Pons (tissue), 1 donor: ENCODE measurements at regions not wholly inside any gene's neighbourhood (a gene's known extent, or its start where the extent isn't known, plus 50 kb on each side); places are given as distances from the start of the nearest gene placed in this dataset.
"Not testable (repeated sequence)": the region's sequence is repeated elsewhere in the genome, so short reads cannot be mapped to it uniquely, and the experiment has no call there.

Experiments
- DNase-seq: peaks from one replicate; pipeline ENCODE4 v3.0.0-alpha.2; 2016; ENCODE audit warnings: low spot score

- DNase-seq, result no peak
Measured at GRCh38 chrX:122566401-122566800, 617.7 kb upstream of the GRIA3 start.

GRCh38 chrX:122567911-122568310, 616.2 kb upstream of the GRIA3 start:
- no peak for DNase-seq

GRCh38 chrX:122572461-122572860, 611.6 kb upstream of the GRIA3 start:
- DNase-seq, result no peak

DNA sequence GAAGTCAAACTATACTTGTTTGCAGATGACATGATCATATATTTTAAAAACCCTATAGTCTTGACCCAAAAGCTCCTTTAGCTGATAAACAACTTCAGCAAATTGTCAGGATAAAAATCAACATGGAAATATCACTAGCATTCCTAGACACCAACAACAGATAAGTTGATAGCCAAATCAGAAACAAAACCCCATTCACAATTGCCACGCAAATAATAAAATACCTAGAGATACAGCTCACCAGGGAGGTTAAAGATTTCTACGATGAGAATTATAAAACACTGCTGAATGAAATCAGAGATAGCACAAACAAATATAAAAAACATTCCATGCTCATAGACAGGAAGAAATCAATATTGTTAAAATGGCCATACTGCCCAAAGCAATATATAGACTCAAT, 605.0 kb upstream of the GRIA3 start:
- DNase-seq, result no peak

- no peak for DNase-seq
Measured at GRCh38 chrX:122579526-122579925, 604.6 kb upstream of the GRIA3 start.

- no peak for DNase-seq
Measured at GRCh38 chrX:122582280-122582974, 601.7 kb upstream of the GRIA3 start.

DNA sequence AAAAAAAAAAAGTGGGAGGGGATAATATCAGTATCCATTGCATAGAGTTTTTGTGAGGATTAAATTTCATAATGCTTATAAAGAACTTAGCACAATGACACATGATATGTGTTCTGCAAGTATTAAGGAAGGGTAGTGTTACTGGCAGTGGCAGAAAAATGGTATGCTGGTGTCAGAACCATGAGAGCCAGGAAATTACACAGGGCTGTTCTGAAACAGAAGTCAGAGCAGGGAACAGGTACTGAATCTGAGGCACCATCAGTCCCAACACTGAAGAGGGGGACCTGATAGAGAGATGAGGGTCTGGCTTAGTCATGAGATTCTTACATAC, 601.1 kb upstream of the GRIA3 start:
- DNase-seq, result no peak

- no peak for DNase-seq
Measured at GRCh38 chrX:122583551-122583950, 600.5 kb upstream of the GRIA3 start.

DNA sequence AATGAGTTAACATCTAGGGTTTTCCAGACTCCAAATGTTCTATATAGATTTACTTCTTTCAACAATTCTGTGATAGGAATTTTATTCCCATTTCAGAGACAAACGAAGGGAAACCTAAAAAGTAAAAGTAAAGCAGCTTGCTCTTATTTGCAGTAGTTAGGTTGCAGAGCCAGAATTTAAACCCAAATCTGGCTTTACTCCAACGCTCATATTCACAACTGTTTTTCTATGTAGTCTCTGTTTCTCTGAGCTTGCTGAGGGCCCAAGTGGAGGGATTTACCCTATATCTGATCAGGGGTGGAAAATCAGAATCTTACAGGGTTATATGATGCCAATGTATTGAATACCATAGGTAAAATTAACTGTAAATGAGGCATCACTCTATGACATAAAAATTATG, 599.1 kb upstream of the GRIA3 start:
- DNase-seq, result no peak

GRCh38 chrX:122586831-122587230, 597.2 kb upstream of the GRIA3 start:
- no peak for DNase-seq

DNA sequence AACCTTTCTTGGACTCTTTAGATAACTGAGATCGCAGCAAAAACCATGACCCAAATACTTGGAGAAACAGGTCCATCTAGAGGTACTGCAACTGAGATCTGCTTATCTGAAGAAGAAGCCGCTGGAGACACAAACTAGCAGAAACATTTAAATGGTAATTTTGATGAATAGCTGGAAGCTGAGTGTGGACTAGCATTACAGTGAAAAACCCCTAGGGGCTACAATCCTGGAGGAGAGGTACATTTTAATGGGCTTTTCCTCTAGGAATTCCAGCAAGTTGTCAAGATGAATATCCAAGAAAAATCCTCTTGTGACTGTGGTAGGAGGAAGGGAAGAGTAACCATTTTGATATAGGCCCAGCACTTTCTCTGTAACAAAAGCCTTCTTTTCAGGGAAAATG, 592.5 kb upstream of the GRIA3 start:
- no peak for DNase-seq

GRCh38 chrX:122596998-122597397, 587.1 kb upstream of the GRIA3 start:
- DNase-seq, result no peak

- peak; percentile 15 for DNase-seq
Measured at GRCh38 chrX:122622795-122623194, 561.3 kb upstream of the GRIA3 start.

GRCh38 chrX:122625239-122625638, 558.8 kb upstream of the GRIA3 start:
- DNase-seq, result no peak

DNA sequence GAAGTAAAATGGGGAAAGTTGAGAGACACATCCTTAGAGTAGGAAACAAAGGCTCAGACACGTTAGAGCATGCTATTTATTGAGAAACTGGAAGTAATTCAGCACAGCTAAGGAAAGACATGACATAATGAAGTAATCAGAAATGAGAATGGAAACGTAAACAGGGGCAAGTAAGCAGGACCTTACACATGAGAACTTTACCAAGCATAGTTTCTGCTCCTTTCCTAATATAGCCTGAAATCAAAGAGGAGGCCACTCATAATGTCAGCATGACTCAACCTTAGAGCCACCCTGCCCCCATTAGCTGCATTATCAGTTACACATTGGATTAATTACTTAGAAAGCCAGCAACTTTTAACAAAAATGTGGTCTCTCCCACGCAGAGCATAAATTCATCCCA, 558.3 kb upstream of the GRIA3 start:
- DNase-seq, result no peak

DNA sequence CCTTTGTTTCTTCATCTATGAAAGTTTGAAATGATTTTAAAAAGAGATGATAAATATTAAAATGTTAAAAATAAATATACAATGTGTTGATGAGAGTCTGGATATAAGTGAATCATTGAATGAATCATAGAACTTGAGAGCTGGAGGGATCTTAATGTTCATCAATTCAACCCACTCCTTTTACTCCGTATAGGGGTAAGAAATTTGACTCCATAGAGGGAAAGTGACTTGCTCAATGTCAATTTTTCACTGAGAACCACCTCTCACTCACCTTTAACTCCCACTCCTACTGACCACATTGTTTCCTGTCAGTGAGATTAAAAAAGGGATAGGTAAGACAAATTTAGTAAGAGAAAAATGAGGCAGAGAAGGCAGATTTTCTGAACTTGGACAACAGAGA, 557.2 kb upstream of the GRIA3 start:
- no peak for DNase-seq

DNA sequence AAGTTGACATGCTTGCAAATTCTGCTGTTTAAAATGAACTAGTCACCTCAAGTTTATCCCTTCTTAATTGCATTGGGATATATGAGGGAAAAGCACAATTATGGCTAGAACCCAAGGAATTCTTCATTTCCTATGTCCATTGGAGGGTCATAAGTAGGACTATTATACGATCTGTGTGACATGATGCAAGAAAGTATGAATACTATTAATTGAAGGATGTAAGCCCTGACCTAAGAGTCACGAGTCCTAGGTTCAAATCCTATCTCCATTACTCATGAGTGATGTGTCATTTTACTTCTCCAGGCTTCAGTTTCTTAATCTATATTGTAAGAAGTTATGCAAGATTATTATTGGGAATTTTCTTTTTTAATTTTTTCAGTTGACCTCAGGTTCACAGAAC, 542.9 kb upstream of the GRIA3 start:
- DNase-seq, result no peak

GRCh38 chrX:122641826-122642225, 542.3 kb upstream of the GRIA3 start:
- DNase-seq, result no peak

DNA sequence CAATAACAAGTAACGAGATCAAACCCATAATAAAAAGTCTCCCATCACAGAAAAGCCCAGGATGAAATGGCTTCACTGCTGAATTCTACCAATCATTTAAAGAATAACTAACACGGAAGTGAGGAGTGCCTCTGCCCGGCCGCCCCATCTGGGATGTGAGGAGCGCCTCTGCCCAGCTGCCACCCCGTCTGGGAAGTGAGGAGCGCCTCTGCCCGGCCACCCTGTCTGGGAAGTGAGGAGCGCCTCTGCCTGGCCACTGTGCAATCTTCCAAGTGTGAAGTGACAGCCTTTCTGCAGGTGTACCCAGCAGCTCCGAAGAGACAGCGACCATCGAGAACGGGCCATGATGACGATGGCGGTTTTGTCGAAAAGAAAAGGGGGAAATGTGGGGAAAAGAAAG, 528.8 kb upstream of the GRIA3 start:
- DNase-seq, result not testable (repeated sequence)

DNA sequence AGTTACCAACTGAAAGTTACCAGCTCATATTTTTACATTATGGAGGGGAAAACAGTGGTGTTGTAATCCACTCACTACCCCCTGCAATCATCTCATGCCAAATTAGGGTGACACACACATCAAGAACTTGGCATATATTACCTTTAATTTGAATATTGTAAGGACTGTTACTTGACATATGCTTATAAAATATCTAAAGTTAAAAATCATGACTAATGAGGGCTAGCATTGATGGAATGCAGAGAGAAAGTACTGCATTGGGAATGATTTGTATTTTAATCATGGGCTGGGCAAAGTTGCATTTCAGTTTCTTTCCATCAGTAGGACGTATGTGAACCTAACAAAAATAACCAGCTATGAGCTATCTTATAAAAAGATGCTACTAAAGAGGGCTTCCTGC, 517.5 kb upstream of the GRIA3 start:
- no peak for DNase-seq

GRCh38 chrX:122667667-122668066, 516.4 kb upstream of the GRIA3 start:
- DNase-seq, result no peak

DNA sequence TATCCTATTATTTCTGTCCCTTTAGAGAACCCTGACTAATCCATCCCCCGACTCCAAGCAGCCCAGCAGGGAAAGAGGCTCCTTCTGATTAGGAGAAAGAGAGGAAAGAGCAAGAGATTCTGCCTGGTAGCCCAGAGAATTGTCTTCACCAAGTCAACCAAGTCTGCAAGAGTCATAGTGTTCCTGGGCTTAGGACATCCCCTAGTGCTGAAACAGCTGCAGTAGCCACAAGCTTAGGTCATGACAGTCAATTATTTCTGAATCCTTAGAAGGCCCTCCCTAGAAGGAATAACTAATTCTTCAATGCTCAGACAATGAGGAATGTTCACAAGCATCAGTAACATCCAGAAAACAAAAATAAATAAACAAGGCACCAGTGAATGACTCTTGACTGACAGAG, 480.3 kb upstream of the GRIA3 start:
- no peak for DNase-seq

DNA sequence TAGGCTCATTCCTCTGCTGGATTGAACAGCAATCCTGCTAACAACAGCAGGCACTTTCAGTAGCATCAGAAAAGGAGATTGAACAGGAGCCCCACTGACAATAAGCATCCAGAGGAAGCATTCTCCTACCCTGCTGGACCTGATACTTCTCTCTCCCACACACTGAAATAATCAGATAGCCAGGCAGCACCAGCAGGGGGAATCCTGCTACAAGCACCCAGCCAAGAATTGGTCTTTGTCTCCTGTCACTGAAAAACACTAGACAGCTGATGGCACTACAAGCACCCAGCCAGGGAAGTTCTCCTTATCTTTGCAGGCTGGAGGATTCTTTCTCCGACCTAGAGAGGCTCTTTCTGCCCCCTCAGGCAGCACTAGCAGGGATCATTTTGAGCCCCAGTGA, 444.3 kb upstream of the GRIA3 start:
- DNase-seq, result peak; percentile 1

DNA sequence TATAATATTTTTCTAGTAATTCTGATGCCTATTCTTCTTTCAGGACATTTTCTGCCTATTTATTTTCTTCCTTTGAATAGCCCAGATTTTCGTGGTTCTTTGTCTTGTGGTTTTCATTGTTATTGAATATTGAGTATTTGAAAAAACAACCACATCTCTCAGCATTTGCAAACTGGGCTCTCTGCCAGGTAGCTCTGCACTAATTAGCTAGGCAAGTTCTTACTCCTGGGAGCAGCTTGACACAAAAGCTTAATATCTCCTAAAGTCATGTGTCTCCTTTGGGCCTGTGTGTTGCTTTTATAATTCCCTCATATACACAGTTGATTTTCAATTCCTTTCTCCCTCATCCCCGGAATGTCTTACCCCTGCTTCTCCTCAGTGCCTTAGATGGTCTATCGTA, 413.5 kb upstream of the GRIA3 start:
- DNase-seq, result no peak

GRCh38 chrX:122771933-122772332, 412.1 kb upstream of the GRIA3 start:
- DNase-seq, result no peak
